ENCODE measurements at regions not wholly inside any gene's neighbourhood (a gene's known extent, or its start where the extent isn't known, plus 50 kb on each side); places are given as distances from the start of the nearest gene placed in this dataset.

- TF ChIP-seq TAF1 (IDR thresholded peaks at IDR 0.05; ENCODE audit: low read depth) (no peak), EZH2 (IDR thresholded peaks at IDR 0.05; ENCODE audit: borderline replicate concordance, insufficient read depth, low read length, poor library complexity, severe bottlenecking) (no peak), CTCF (IDR thresholded peaks at IDR 0.05; ENCODE audit: poor library complexity, severe bottlenecking) (no peak), RAD21 (conservative IDR thresholded peaks at IDR 0.05) (no peak), MXI1 (conservative IDR thresholded peaks at IDR 0.05; ENCODE audit: poor library complexity, severe bottlenecking) (no peak), SMC3 (conservative IDR thresholded peaks at IDR 0.05; ENCODE audit: poor library complexity) (no peak)
Measured at GRCh38 chr3:135513106-135514059, 452.1 kb upstream of the PPP2R3A start.

Measured in neural cell (in vitro differentiated cells).